ENCODE measurements at regions not wholly inside any gene's neighbourhood (a gene's known extent, or its start where the extent isn't known, plus 50 kb on each side); places are given as distances from the start of the nearest gene placed in this dataset.

GRCh38 chr2:21451403-21451802 is 327.6 kb downstream of the TDRD15 start:
- ATAC-seq = no peak

GRCh38 chr2:21452263-21452662 is 328.5 kb downstream of the TDRD15 start:
- ATAC-seq = no peak

GRCh38 chr2:21452678-21453077 is 328.9 kb downstream of the TDRD15 start:
- ATAC-seq = no peak

GRCh38 chr2:21453723-21454450 is 330.1 kb downstream of the TDRD15 start:
- no peak for ATAC-seq

GRCh38 chr2:21454839-21455238 is 331.1 kb downstream of the TDRD15 start:
- ATAC-seq = no peak

GRCh38 chr2:21461754-21462240 is 338.0 kb downstream of the TDRD15 start:
- no peak for ATAC-seq

- no peak for ATAC-seq
Observed at GRCh38 chr2:21466341-21466927, 342.7 kb downstream of the TDRD15 start.

GRCh38 chr2:21467280-21467818 is 343.6 kb downstream of the TDRD15 start:
- ATAC-seq = no peak

GRCh38 chr2:21467910-21468309 is 344.1 kb downstream of the TDRD15 start:
- no peak for ATAC-seq

GRCh38 chr2:21468624-21469023 is 344.9 kb downstream of the TDRD15 start:
- ATAC-seq = no peak

GRCh38 chr2:21469158-21469557 is 345.4 kb downstream of the TDRD15 start:
- no peak for ATAC-seq

GRCh38 chr2:21469564-21469963 is 345.8 kb downstream of the TDRD15 start:
- no peak for ATAC-seq

- no peak for ATAC-seq
Observed at GRCh38 chr2:21480162-21480561, 356.4 kb downstream of the TDRD15 start.

GRCh38 chr2:21484643-21485042 is 360.9 kb downstream of the TDRD15 start:
- ATAC-seq = no peak

GRCh38 chr2:21486445-21486844 is 362.7 kb downstream of the TDRD15 start:
- no peak for ATAC-seq

- ATAC-seq = no peak
Observed at GRCh38 chr2:21489080-21489479, 365.3 kb downstream of the TDRD15 start.

- no peak for ATAC-seq
Observed at GRCh38 chr2:21498016-21498415, 374.2 kb downstream of the TDRD15 start.

GRCh38 chr2:21500401-21500945 is 376.7 kb downstream of the TDRD15 start:
- ATAC-seq = no peak

GRCh38 chr2:21501376-21502027 is 377.7 kb downstream of the TDRD15 start:
- no peak for ATAC-seq

GRCh38 chr2:21515903-21516302 is 392.1 kb downstream of the TDRD15 start:
- no peak for ATAC-seq

- no peak for ATAC-seq
Observed at GRCh38 chr2:21519412-21519811, 395.6 kb downstream of the TDRD15 start.

- no peak for ATAC-seq
Observed at GRCh38 chr2:21519821-21520220, 396.1 kb downstream of the TDRD15 start.

GRCh38 chr2:21535826-21536225 is 412.1 kb downstream of the TDRD15 start:
- ATAC-seq = no peak

Measured in esophagus mucosa (tissue), 1 donor.